ENCODE measurements at regions not wholly inside any gene's neighbourhood (a gene's known extent, or its start where the extent isn't known, plus 50 kb on each side); places are given as distances from the start of the nearest gene placed in this dataset.

GRCh38 chr21:45592208-45592619 is 50.0 kb upstream of the SLC19A1 start:
- H3K27ac ChIP-seq = peak overlapping the region in 7 of 8 donors; percentile 8 to 80 (median 51)
- no peak overlapping the region for H3K4me3 ChIP-seq
- peaks cover 0 to 19% (median 9%) of the 10 kb centered on the region in 8 donors for H3K9me3 ChIP-seq
- H3K27me3 ChIP-seq (replicated peaks in 1 of 7) = peaks cover 0 to 45% (median 5%) of the 10 kb centered on the region in 7 donors
- intact Hi-C loops (cut with DNase I; ENCODE audit: low total_unique reads) = loop anchor here (5.0 kb wide), 1 partner anchor 50 kb away; the partner anchor contains the start of gene PCBP3
- peak; percentile 71 for DNase-seq
- 47 to 60% (median 49%) methylated on average over 3 of the region's 3 CpGs for WGBS, 5 donors
- H3K4me1 ChIP-seq = peaks cover 12 to 56% (median 28%) of the 10 kb centered on the region in 6 donors
- H3K36me3 ChIP-seq = no peaks in the 10 kb centered on the region
- TF ChIP-seq, protein P1, sequence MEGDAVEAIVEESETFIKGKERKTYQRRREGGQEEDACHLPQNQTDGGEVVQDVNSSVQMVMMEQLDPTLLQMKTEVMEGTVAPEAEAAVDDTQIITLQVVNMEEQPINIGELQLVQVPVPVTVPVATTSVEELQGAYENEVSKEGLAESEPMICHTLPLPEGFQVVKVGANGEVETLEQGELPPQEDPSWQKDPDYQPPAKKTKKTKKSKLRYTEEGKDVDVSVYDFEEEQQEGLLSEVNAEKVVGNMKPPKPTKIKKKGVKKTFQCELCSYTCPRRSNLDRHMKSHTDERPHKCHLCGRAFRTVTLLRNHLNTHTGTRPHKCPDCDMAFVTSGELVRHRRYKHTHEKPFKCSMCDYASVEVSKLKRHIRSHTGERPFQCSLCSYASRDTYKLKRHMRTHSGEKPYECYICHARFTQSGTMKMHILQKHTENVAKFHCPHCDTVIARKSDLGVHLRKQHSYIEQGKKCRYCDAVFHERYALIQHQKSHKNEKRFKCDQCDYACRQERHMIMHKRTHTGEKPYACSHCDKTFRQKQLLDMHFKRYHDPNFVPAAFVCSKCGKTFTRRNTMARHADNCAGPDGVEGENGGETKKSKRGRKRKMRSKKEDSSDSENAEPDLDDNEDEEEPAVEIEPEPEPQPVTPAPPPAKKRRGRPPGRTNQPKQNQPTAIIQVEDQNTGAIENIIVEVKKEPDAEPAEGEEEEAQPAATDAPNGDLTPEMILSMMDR (IDR thresholded peaks at IDR 0.05 in 8 of 11, conservative IDR thresholded peaks at IDR 0.05 in 3 of 11) = no peak
- peak in 1 of 3 donors; percentile 12 for TF ChIP-seq POLR2AphosphoS5 (IDR thresholded peaks at IDR 0.05)

DNA sequence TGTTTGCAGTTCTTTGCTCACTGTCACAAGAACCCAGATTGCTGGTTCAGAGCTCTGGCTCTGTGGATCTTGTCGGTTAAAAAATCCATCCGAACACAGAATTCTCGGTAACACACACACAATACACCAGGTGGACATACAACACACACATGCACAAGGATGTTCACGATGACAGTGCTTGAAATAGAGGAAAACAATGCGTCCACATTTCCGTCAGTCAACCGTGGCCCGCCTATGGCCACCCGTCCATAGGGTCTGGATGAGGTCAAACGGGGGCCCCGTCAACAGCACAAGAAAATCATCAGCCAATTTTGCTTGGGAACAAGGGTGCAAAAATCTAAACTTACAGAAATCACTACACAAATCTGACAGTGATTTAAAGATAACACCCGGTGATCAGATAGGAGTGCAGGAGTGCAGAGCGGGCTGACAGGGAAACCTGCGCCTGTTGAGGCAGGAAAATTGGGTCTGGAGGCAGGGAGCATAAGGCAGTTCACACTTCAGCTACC is 50.4 kb upstream of the SLC19A1 start:
- TF ChIP-seq POLR2AphosphoS5 (IDR thresholded peaks at IDR 0.05) (no peak), POLR2A (IDR thresholded peaks at IDR 0.05) (no peak)
- TF ChIP-seq, protein P1 (IDR thresholded peaks at IDR 0.05 in 8 of 11, conservative IDR thresholded peaks at IDR 0.05 in 3 of 11) = no peak
- peaks cover 0 to 14% (median 5%) of the 10 kb centered on the region in 8 donors for H3K9me3 ChIP-seq
- no peak overlapping the region for H3K4me3 ChIP-seq
- 78 to 88% (median 80%) methylated on average over 14 of the region's 14 CpGs for WGBS, 5 donors
- H3K27me3 ChIP-seq (replicated peaks in 1 of 7) = peaks cover 0 to 45% (median 5%) of the 10 kb centered on the region in 7 donors
- peaks cover 12 to 56% (median 28%) of the 10 kb centered on the region in 6 donors for H3K4me1 ChIP-seq
- no peaks in the 10 kb centered on the region for H3K36me3 ChIP-seq
- peak overlapping the region in 7 of 8 donors; percentile 8 to 80 (median 51) for H3K27ac ChIP-seq
- intact Hi-C loops (cut with DNase I; ENCODE audit: low total_unique reads) = loop anchor here (5.0 kb wide), 1 partner anchor 50 kb away; the partner anchor contains the start of gene PCBP3
- peak; percentile 48 for DNase-seq

DNA sequence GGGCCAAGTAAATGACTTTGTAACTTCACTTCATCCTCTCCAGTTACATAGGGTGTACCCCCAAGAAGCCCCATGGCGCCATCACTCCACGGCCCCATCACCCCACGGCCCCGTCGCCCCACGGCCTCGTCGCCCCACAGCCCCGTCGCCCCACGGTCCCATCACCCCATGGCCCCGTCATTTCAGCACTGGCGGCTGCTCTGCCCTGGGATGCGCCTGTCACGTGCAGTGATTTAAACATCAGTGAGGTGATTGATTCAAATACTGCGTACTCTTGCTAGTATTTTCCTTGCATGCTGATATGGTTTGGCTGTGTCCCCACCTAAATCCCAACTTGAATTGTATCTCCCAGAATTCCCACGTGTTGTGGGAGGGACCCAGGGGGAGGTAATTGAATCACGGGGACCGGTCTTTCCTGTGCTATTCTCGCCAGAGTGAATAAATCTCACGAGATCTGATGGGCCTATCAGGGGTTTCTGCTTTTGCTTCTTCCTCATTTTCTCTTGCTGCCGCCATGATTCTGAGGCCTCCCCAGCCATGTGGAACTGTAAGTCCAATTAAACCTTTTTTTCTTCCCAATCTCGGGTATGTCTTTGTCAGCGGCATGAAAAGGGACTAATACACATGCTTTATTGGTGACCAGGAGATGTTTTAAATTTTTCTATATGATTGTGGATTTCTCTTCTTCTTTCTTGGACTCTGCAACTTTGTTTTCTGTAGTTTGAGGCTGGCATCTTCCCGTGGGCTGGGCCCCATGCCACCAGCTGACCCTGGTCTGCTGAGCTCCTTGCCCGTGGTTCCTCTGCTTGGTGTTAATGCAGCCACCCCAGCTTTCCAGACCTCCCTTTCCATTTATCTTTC is 50.1 kb upstream of the PCBP3 start:
- WGBS, 5 donors = 73 to 81% (median 78%) methylated on average over 26 of the region's 26 CpGs

More for the DNA sequence above, 50.1 kb upstream of the PCBP3 start:
- no peak for TF ChIP-seq POLR2AphosphoS5 (IDR thresholded peaks at IDR 0.05)
- TF ChIP-seq, protein P1 (IDR thresholded peaks at IDR 0.05 in 8 of 11, conservative IDR thresholded peaks at IDR 0.05 in 3 of 11) = no peak
- no peak for TF ChIP-seq POLR2A (IDR thresholded peaks at IDR 0.05)
- H3K4me1 ChIP-seq = peaks cover 12 to 56% (median 28%) of the 10 kb centered on the region in 6 donors
- peak; percentile 74 for DNase-seq
- no peak overlapping the region for H3K4me3 ChIP-seq
- intact Hi-C loops (cut with DNase I; ENCODE audit: low total_unique reads) = loop anchor here (5.0 kb wide), 1 partner anchor 49 kb away; the partner anchor contains the start of gene PCBP3
- H3K27ac ChIP-seq = peak overlapping the region in 5 of 8 donors; percentile 27 to 80 (median 76)
- peaks cover 0 to 7% (median 0%) of the 10 kb centered on the region in 8 donors for H3K9me3 ChIP-seq
- H3K27me3 ChIP-seq (replicated peaks in 1 of 7) = peaks cover 0 to 41% (median 5%) of the 10 kb centered on the region in 7 donors
- no peaks in the 10 kb centered on the region for H3K36me3 ChIP-seq
